ENCODE measurements at regions not wholly inside any gene's neighbourhood (a gene's known extent, or its start where the extent isn't known, plus 50 kb on each side); places are given as distances from the start of the nearest gene placed in this dataset.

GRCh38 chr2:161052214-161052613, 108.0 kb upstream of the TANK start:
- Mint-ChIP-seq H3K36me3 (ENCODE audit: low read depth) (no peaks in the 10 kb centered on the region; the same call in 2 of the 3 replicates), H3K27me3 (ENCODE audit: insufficient read depth, low read depth, poor library complexity) (no peaks in the 10 kb centered on the region), H3K27ac (no peak overlapping the region), H3K4me3 (no peak overlapping the region), H3K4me1 (peaks cover 27% of the 10 kb centered on the region), H3K9me3 (peaks cover 10% of the 10 kb centered on the region)
- no peaks in the 10 kb centered on the region for H3F3A ChIP-seq (replicated peaks; ENCODE audit: low read depth)
- DNase-seq (ENCODE audit: low spot score) = no peak
- TF ChIP-seq JUNB (IDR thresholded peaks at IDR 0.05; ENCODE audit: unreplicated experiment) (no peak), ZNF331 (CRISPR knock-in tag; IDR thresholded peaks at IDR 0.05; ENCODE audit: low read depth) (no peak), ZNF462 (CRISPR knock-in tag; IDR thresholded peaks at IDR 0.05) (no peak), EZH2phosphoT487 (IDR thresholded peaks at IDR 0.05; ENCODE audit: unreplicated experiment) (no peak), CREB1 (CRISPR knock-in tag; IDR thresholded peaks at IDR 0.05; ENCODE audit: low read depth) (no peak), STAT1 (IDR thresholded peaks at IDR 0.05; ENCODE audit: unreplicated experiment) (no peak), REST (IDR thresholded peaks at IDR 0.05; ENCODE audit: unreplicated experiment) (no peak), EZH2 (IDR thresholded peaks at IDR 0.05; ENCODE audit: low read depth, unreplicated experiment) (no peak), CTCF (conservative IDR thresholded peaks at IDR 0.05; ENCODE audit: low read depth in 2 of 2) (no peak), ZNF114 (CRISPR knock-in tag; IDR thresholded peaks at IDR 0.05) (no peak), NANOG (IDR thresholded peaks at IDR 0.05; ENCODE audit: borderline replicate concordance) (no peak), POLR2AphosphoS5 (IDR thresholded peaks at IDR 0.05; ENCODE audit: low read depth) (no peak), ETS1 (IDR thresholded peaks at IDR 0.05) (no peak)
- no peak for ATAC-seq
- no peak overlapping the region for H3K27ac ChIP-seq (ENCODE audit: low read depth)
- H2AFZ ChIP-seq = no peak overlapping the region
- H3K36me3 ChIP-seq (ENCODE audit: insufficient read depth) = 0 out of 2 replicates have a peak, but pooled peaks cover 5% of the 10 kb centered on the region
- H3K4me3 ChIP-seq = no peak overlapping the region
- no peaks in the 10 kb centered on the region for H4K20me1 ChIP-seq (replicated peaks; ENCODE audit: insufficient read depth)
- H3K27me3 ChIP-seq (ENCODE audit: insufficient read depth) = no peaks in the 10 kb centered on the region
- H3K9me2 ChIP-seq (ENCODE audit: insufficient read depth) = peaks cover 13% of the 10 kb centered on the region; the same call in 1 of the 2 replicates
- H3K4me2 ChIP-seq = no peak overlapping the region
- no peaks in the 10 kb centered on the region for H3K79me2 ChIP-seq (replicated peaks; ENCODE audit: insufficient read depth)
- H3K4me1 ChIP-seq (ENCODE audit: insufficient read depth) = peaks cover 27% of the 10 kb centered on the region
